Muscle layer of colon (tissue), 2 donors: ENCODE measurements at regions not wholly inside any gene's neighbourhood (a gene's known extent, or its start where the extent isn't known, plus 50 kb on each side); places are given as distances from the start of the nearest gene placed in this dataset.

Experiments used
- H3K27ac ChIP-seq: one replicate; pipeline ENCODE4 v1.7.0; 2013; ENCODE audit warnings: low read depth, mild to moderate bottlenecking, low read length, moderate library complexity
- H3K27me3 ChIP-seq, 2 donors: one replicate each; pipeline ENCODE4 v1.7.0; 2013; ENCODE audit warnings: low read length in 2 of 2, mild to moderate bottlenecking in 2 of 2; ENCODE audit not compliant: insufficient read depth in 2 of 2, control insufficient read depth in 1 of 2
- H3K36me3 ChIP-seq: one replicate; pipeline ENCODE4 v1.7.0; 2013; ENCODE audit warnings: mild to moderate bottlenecking, low read length; ENCODE audit not compliant: insufficient read depth
- H3K4me1 ChIP-seq: one replicate; pipeline ENCODE4 v1.7.0; 2013; ENCODE audit warnings: mild to moderate bottlenecking, low read length; ENCODE audit not compliant: insufficient read depth
- H3K4me3 ChIP-seq, 2 donors: one replicate each; pipeline ENCODE4 v1.7.0; 2013; ENCODE audit warnings: low read length in 2 of 2, low read depth in 1 of 2, mild to moderate bottlenecking in 1 of 2, moderate library complexity in 1 of 2
- H3K9ac ChIP-seq: one replicate; pipeline ENCODE4 v1.7.0; 2013; ENCODE audit warnings: low read length
- H3K9me3 ChIP-seq: one replicate; pipeline ENCODE4 v1.7.0; 2013; ENCODE audit warnings: mild to moderate bottlenecking, low read length
- donor health status: abdominal sarcoma.
- donor health status: Adenocarcinoma of cecum.

- peaks cover 34% of the 10 kb centered on the region for H3K36me3 ChIP-seq
- H3K27me3 ChIP-seq: no peaks in the 10 kb centered on the region
- no peaks in the 10 kb centered on the region for H3K4me1 ChIP-seq
- H3K4me3 ChIP-seq: no peak overlapping the region
- H3K9ac ChIP-seq: no peak overlapping the region
- H3K9me3 ChIP-seq: no peaks in the 10 kb centered on the region
- H3K27ac ChIP-seq: no peak overlapping the region
These were observed 51.3 kb downstream of the BLTP1 start for GRCh38 chr4:122203407-122203806.

GRCh38 chr4:122205687-122206086, 53.6 kb downstream of the BLTP1 start:
- Histone ChIP-seq H3K9ac (no peak overlapping the region), H3K36me3 (peaks cover 28% of the 10 kb centered on the region), H3K27me3 (no peaks in the 10 kb centered on the region), H3K4me3 (no peak overlapping the region), H3K4me1 (no peaks in the 10 kb centered on the region), H3K9me3 (no peaks in the 10 kb centered on the region), H3K27ac (no peak overlapping the region)

GRCh38 chr4:122212880-122213279, 60.7 kb downstream of the BLTP1 start:
- peaks cover 14% of the 10 kb centered on the region for H3K36me3 ChIP-seq
- H3K27ac ChIP-seq: no peak overlapping the region
- no peaks in the 10 kb centered on the region for H3K9me3 ChIP-seq

GRCh38 chr4:122218762-122219161, 66.6 kb downstream of the BLTP1 start:
- no peak overlapping the region for H3K9ac ChIP-seq
- H3K9me3 ChIP-seq: no peaks in the 10 kb centered on the region
- no peak overlapping the region for H3K4me3 ChIP-seq
- peaks cover 8% of the 10 kb centered on the region for H3K36me3 ChIP-seq
- H3K27ac ChIP-seq: no peak overlapping the region
- no peaks in the 10 kb centered on the region for H3K4me1 ChIP-seq
- no peaks in the 10 kb centered on the region for H3K27me3 ChIP-seq

More at GRCh38 chr4:122212880-122213279, 60.7 kb downstream of the BLTP1 start:
- Histone ChIP-seq H3K27me3 (no peaks in the 10 kb centered on the region), H3K9ac (no peak overlapping the region), H3K4me3 (no peak overlapping the region), H3K4me1 (no peaks in the 10 kb centered on the region)

- H3K36me3 ChIP-seq: peaks cover 9% of the 10 kb centered on the region
- no peak overlapping the region for H3K4me3 ChIP-seq
- H3K4me1 ChIP-seq: no peaks in the 10 kb centered on the region
- no peaks in the 10 kb centered on the region for H3K27me3 ChIP-seq
- no peak overlapping the region for H3K27ac ChIP-seq
- H3K9me3 ChIP-seq: no peaks in the 10 kb centered on the region
- H3K9ac ChIP-seq: no peak overlapping the region
These were observed 67.2 kb downstream of the BLTP1 start for GRCh38 chr4:122219356-122219755.

- H3K4me3 ChIP-seq: no peak overlapping the region
- peaks cover 13% of the 10 kb centered on the region for H3K36me3 ChIP-seq
- H3K9me3 ChIP-seq: no peaks in the 10 kb centered on the region
- H3K9ac ChIP-seq: no peak overlapping the region
- H3K27ac ChIP-seq: no peak overlapping the region
- no peaks in the 10 kb centered on the region for H3K4me1 ChIP-seq
- H3K27me3 ChIP-seq: no peaks in the 10 kb centered on the region
These were observed 69.2 kb downstream of the BLTP1 start for GRCh38 chr4:122221322-122221721.

- no peaks in the 10 kb centered on the region for H3K4me1 ChIP-seq
- peaks cover 14% of the 10 kb centered on the region for H3K36me3 ChIP-seq
- H3K27ac ChIP-seq: no peak overlapping the region
- no peak overlapping the region for H3K9ac ChIP-seq
- H3K4me3 ChIP-seq: no peak overlapping the region
- H3K27me3 ChIP-seq: no peaks in the 10 kb centered on the region
- no peaks in the 10 kb centered on the region for H3K9me3 ChIP-seq
These were observed 72.2 kb downstream of the BLTP1 start for GRCh38 chr4:122224348-122224747.

GRCh38 chr4:122227202-122227601, 75.1 kb downstream of the BLTP1 start:
- H3K9ac ChIP-seq: no peak overlapping the region
- no peak overlapping the region for H3K4me3 ChIP-seq
- H3K27me3 ChIP-seq: no peaks in the 10 kb centered on the region
- H3K9me3 ChIP-seq: no peaks in the 10 kb centered on the region
- H3K4me1 ChIP-seq: no peaks in the 10 kb centered on the region
- peaks cover 20% of the 10 kb centered on the region for H3K36me3 ChIP-seq
- H3K27ac ChIP-seq: no peak overlapping the region

GRCh38 chr4:122229857-122230256, 77.7 kb downstream of the BLTP1 start:
- H3K4me1 ChIP-seq: no peaks in the 10 kb centered on the region
- no peaks in the 10 kb centered on the region for H3K27me3 ChIP-seq
- H3K4me3 ChIP-seq: no peak overlapping the region
- peaks cover 18% of the 10 kb centered on the region for H3K36me3 ChIP-seq
- H3K9ac ChIP-seq: no peak overlapping the region
- H3K27ac ChIP-seq: no peak overlapping the region
- no peaks in the 10 kb centered on the region for H3K9me3 ChIP-seq

- Histone ChIP-seq H3K4me3 (no peak overlapping the region), H3K4me1 (no peaks in the 10 kb centered on the region)
These were observed 80.5 kb downstream of the BLTP1 start for GRCh38 chr4:122232633-122233032.

GRCh38 chr4:122234686-122235085, 82.6 kb downstream of the BLTP1 start:
- H3K36me3 ChIP-seq: peaks cover 18% of the 10 kb centered on the region
- no peak overlapping the region for H3K9ac ChIP-seq
- H3K27ac ChIP-seq: no peak overlapping the region
- no peak overlapping the region for H3K4me3 ChIP-seq
- H3K9me3 ChIP-seq: no peaks in the 10 kb centered on the region
- H3K4me1 ChIP-seq: no peaks in the 10 kb centered on the region
- H3K27me3 ChIP-seq: no peaks in the 10 kb centered on the region

More at GRCh38 chr4:122232633-122233032, 80.5 kb downstream of the BLTP1 start:
- Histone ChIP-seq H3K27me3 (no peaks in the 10 kb centered on the region), H3K9ac (no peak overlapping the region), H3K36me3 (peaks cover 21% of the 10 kb centered on the region), H3K9me3 (no peaks in the 10 kb centered on the region), H3K27ac (no peak overlapping the region)

- Histone ChIP-seq H3K9ac (no peak overlapping the region), H3K27ac (no peak overlapping the region), H3K4me1 (no peaks in the 10 kb centered on the region), H3K4me3 (no peak overlapping the region), H3K27me3 (no peaks in the 10 kb centered on the region), H3K36me3 (peaks cover 23% of the 10 kb centered on the region), H3K9me3 (no peaks in the 10 kb centered on the region)
These were observed 91.7 kb downstream of the BLTP1 start for GRCh38 chr4:122243785-122244184.
